GM23338 (cell line): ENCODE measurements at regions not wholly inside any gene's neighbourhood (a gene's known extent, or its start where the extent isn't known, plus 50 kb on each side); places are given as distances from the start of the nearest gene placed in this dataset.

Source experiments
- CREB1 ChIP-seq: fragments of 250-450 bp; sonication (Bioruptor Pico); IDR thresholded peaks from 2 replicates; pipeline ENCODE4 v1.5.0; 2020; ENCODE audit warnings: low read depth, mild to moderate bottlenecking, moderate library complexity
- CTCF ChIP-seq, 2 experiments: fragments of 200-600 bp in 1 of 2; sonication (generic) in 1 of 2; conservative IDR thresholded peaks; 2 replicates each; pipeline versions ENCODE4 v1.5.1 to v1.6.1; 2016 to 2017; ENCODE audit warnings: antibody characterized with exemption in 2 of 2, low read depth in 2 of 2, mild to moderate bottlenecking in 2 of 2, moderate library complexity in 1 of 2
- ETS1 ChIP-seq: IDR thresholded peaks from 2 replicates; pipeline ENCODE4 v1.6.1; 2016; ENCODE audit warnings: antibody characterized with exemption
- EZH2 ChIP-seq: fragments of 200-600 bp; sonication (generic); IDR thresholded peaks from one replicate; pipeline ENCODE4 v1.8.0; 2017; ENCODE audit warnings: antibody characterized with exemption, mild to moderate bottlenecking, low read depth; ENCODE audit not compliant: unreplicated experiment
- EZH2phosphoT487 ChIP-seq: fragments of 200-600 bp; sonication (generic); IDR thresholded peaks from one replicate; pipeline ENCODE4 v1.8.1; 2018; ENCODE audit warnings: antibody characterized with exemption; ENCODE audit not compliant: unreplicated experiment
- JUNB ChIP-seq: IDR thresholded peaks from one replicate; pipeline ENCODE4 v1.6.1; 2016; ENCODE audit warnings: antibody characterized with exemption; ENCODE audit not compliant: unreplicated experiment
- NANOG ChIP-seq: IDR thresholded peaks from 2 replicates; pipeline ENCODE4 v1.6.1; 2016; ENCODE audit warnings: antibody characterized with exemption, borderline replicate concordance
- POLR2AphosphoS5 ChIP-seq: IDR thresholded peaks from 2 replicates; pipeline ENCODE4 v1.6.1; 2016; ENCODE audit warnings: antibody characterized with exemption, low read depth
- REST ChIP-seq: IDR thresholded peaks from one replicate; pipeline ENCODE4 v1.6.1; 2018; ENCODE audit warnings: antibody characterized with exemption; ENCODE audit not compliant: unreplicated experiment
- STAT1 ChIP-seq: IDR thresholded peaks from one replicate; pipeline ENCODE4 v1.6.1; 2016; ENCODE audit warnings: antibody characterized with exemption; ENCODE audit not compliant: unreplicated experiment
- ZNF114 ChIP-seq: fragments of 250-450 bp; sonication (Bioruptor Pico); IDR thresholded peaks from 2 replicates; pipeline ENCODE4 v1.5.0; 2020; ENCODE audit warnings: mild to moderate bottlenecking, moderate library complexity
- ZNF331 ChIP-seq: fragments of 250-450 bp; sonication (Bioruptor Pico); IDR thresholded peaks from 2 replicates; pipeline ENCODE4 v1.5.0; 2020; ENCODE audit warnings: low read depth, mild to moderate bottlenecking, moderate library complexity

- TF ChIP-seq CREB1 (CRISPR knock-in tag) (no peak), ETS1 (no peak), ZNF114 (CRISPR knock-in tag) (no peak), JUNB (no peak), CTCF (conservative IDR thresholded peaks at IDR 0.05; ENCODE audit: low read depth in 2 of 2) (no peak), STAT1 (no peak), EZH2 (no peak), NANOG (no peak), EZH2phosphoT487 (no peak), POLR2AphosphoS5 (no peak), REST (no peak), ZNF331 (no peak)
These were observed 440.9 kb upstream of the C9orf72 start for GRCh38 chr9:28014212-28014611.
